HG02798 (cell line): ENCODE measurements at regions not wholly inside any gene's neighbourhood (a gene's known extent, or its start where the extent isn't known, plus 50 kb on each side); places are given as distances from the start of the nearest gene placed in this dataset.

Experiments
- ATAC-seq: cut with Tn5 transposase; IDR thresholded peaks from one replicate; pipeline ENCODE4 v1.9.1; 2021; ENCODE audit warnings: mild to moderate bottlenecking; ENCODE audit not compliant: unreplicated experiment, poor library complexity

- no peak for ATAC-seq
These were observed 526.3 kb downstream of the AGTPBP1 start for GRCh38 chr9:85215416-85215815.

GRCh38 chr9:85213650-85214607 lies 527.8 kb downstream of the AGTPBP1 start:
- no peak for ATAC-seq

- no peak for ATAC-seq
These were observed 528.9 kb downstream of the AGTPBP1 start for GRCh38 chr9:85212887-85213286.

GRCh38 chr9:85212209-85212608 lies 529.5 kb downstream of the AGTPBP1 start:
- no peak for ATAC-seq

- no peak for ATAC-seq
These were observed 533.1 kb downstream of the AGTPBP1 start for GRCh38 chr9:85208666-85209065.

- no peak for ATAC-seq
These were observed 534.6 kb downstream of the NTRK2 start for GRCh38 chr9:85204176-85204575.

GRCh38 chr9:85202596-85202995 lies 533.1 kb downstream of the NTRK2 start:
- ATAC-seq, result no peak

- ATAC-seq, result no peak
These were observed 531.3 kb downstream of the NTRK2 start for GRCh38 chr9:85200726-85201404.

- ATAC-seq, result no peak
These were observed 530.5 kb downstream of the NTRK2 start for GRCh38 chr9:85199866-85200495.

GRCh38 chr9:85192750-85193149 lies 523.2 kb downstream of the NTRK2 start:
- ATAC-seq, result no peak

GRCh38 chr9:85186218-85186585 lies 516.7 kb downstream of the NTRK2 start:
- ATAC-seq, result no peak

- no peak for ATAC-seq
These were observed 516.1 kb downstream of the NTRK2 start for GRCh38 chr9:85185486-85186217.

- no peak for ATAC-seq
These were observed 512.9 kb downstream of the NTRK2 start for GRCh38 chr9:85182383-85182782.

GRCh38 chr9:85178474-85178873 lies 508.9 kb downstream of the NTRK2 start:
- ATAC-seq, result no peak

- no peak for ATAC-seq
These were observed 504.4 kb downstream of the NTRK2 start for GRCh38 chr9:85173967-85174366.

- ATAC-seq, result no peak
These were observed 502.8 kb downstream of the NTRK2 start for GRCh38 chr9:85172001-85172978.

GRCh38 chr9:85171163-85171562 lies 501.6 kb downstream of the NTRK2 start:
- no peak for ATAC-seq

- no peak for ATAC-seq
These were observed 498.9 kb downstream of the NTRK2 start for GRCh38 chr9:85168412-85168811.

- no peak for ATAC-seq
These were observed 497.6 kb downstream of the NTRK2 start for GRCh38 chr9:85167146-85167545.
